Immature natural killer cell (primary cell): ENCODE measurements at regions not wholly inside any gene's neighbourhood (a gene's known extent, or its start where the extent isn't known, plus 50 kb on each side); places are given as distances from the start of the nearest gene placed in this dataset.

Experiments used
- DNase-seq, 3 donors: peaks; one replicate each; pipeline ENCODE4 v3.0.0; 2022; ENCODE audit warnings: mixed read lengths in 1 of 3
- H3K27ac Mint-ChIP-seq, 6 donors: one replicate each; pipeline ENCODE4 v1.8.0; 2020; ENCODE audit warnings: mixed read lengths in 6 of 6, mild to moderate bottlenecking in 5 of 6, inconsistent platforms in 4 of 6, moderate library complexity in 3 of 6
- H3K27me3 Mint-ChIP-seq, 3 donors: one replicate each; pipeline ENCODE4 v1.8.0; 2020 to 2021; ENCODE audit warnings: low read depth in 3 of 3, mild to moderate bottlenecking in 3 of 3, mixed read lengths in 3 of 3, moderate library complexity in 3 of 3, inconsistent platforms in 1 of 3
- H3K36me3 Mint-ChIP-seq, 3 donors: one replicate each; pipeline ENCODE4 v1.8.0; 2020; ENCODE audit warnings: mixed read lengths in 3 of 3, inconsistent platforms in 2 of 3, mild to moderate bottlenecking in 2 of 3
- H3K4me1 Mint-ChIP-seq, 2 donors: one replicate each; pipeline ENCODE4 v1.8.0; 2020; ENCODE audit warnings: inconsistent platforms in 2 of 2, mild to moderate bottlenecking in 2 of 2, mixed read lengths in 2 of 2, moderate library complexity in 1 of 2
- H3K4me3 Mint-ChIP-seq, 5 donors: one replicate each; pipeline ENCODE4 v1.8.0; 2020; ENCODE audit warnings: mild to moderate bottlenecking in 5 of 5, mixed read lengths in 5 of 5, inconsistent platforms in 3 of 5, moderate library complexity in 3 of 5
- H3K9me3 Mint-ChIP-seq, 6 donors: one replicate each; pipeline ENCODE4 v1.8.0; 2020; ENCODE audit warnings: mild to moderate bottlenecking in 6 of 6, mixed read lengths in 6 of 6, inconsistent platforms in 4 of 6, moderate library complexity in 3 of 6

- DNase-seq: no peak
- Mint-ChIP-seq H3K4me1 (no peaks in the 10 kb centered on the region), H3K27ac (no peak overlapping the region), H3K9me3 (peaks cover 16 to 53% (median 28%) of the 10 kb centered on the region in 6 donors), H3K27me3 (no peaks in the 10 kb centered on the region), H3K4me3 (no peak overlapping the region), H3K36me3 (no peaks in the 10 kb centered on the region)
These were observed 310.1 kb upstream of the SPOCK3 start for GRCh38 chr4:167544391-167544790.

GRCh38 chr4:167550021-167550420, 315.7 kb upstream of the SPOCK3 start:
- Mint-ChIP-seq H3K27ac (no peak overlapping the region), H3K36me3 (no peaks in the 10 kb centered on the region), H3K9me3 (peaks cover 17 to 62% (median 28%) of the 10 kb centered on the region in 6 donors), H3K27me3 (no peaks in the 10 kb centered on the region), H3K4me1 (no peaks in the 10 kb centered on the region), H3K4me3 (no peak overlapping the region)
- no peak for DNase-seq

- H3K4me1 Mint-ChIP-seq: no peaks in the 10 kb centered on the region
These were observed 321.2 kb upstream of the SPOCK3 start for GRCh38 chr4:167555338-167556022.

GRCh38 chr4:167578906-167579305, 344.6 kb upstream of the SPOCK3 start:
- Mint-ChIP-seq H3K27me3 (no peaks in the 10 kb centered on the region), H3K4me1 (no peaks in the 10 kb centered on the region), H3K27ac (no peak overlapping the region), H3K9me3 (peaks cover 0 to 55% (median 35%) of the 10 kb centered on the region in 6 donors), H3K36me3 (no peaks in the 10 kb centered on the region), H3K4me3 (no peak overlapping the region)
- DNase-seq: no peak

More at GRCh38 chr4:167555338-167556022, 321.2 kb upstream of the SPOCK3 start:
- Mint-ChIP-seq H3K27me3 (no peaks in the 10 kb centered on the region), H3K9me3 (peaks cover 6 to 46% (median 23%) of the 10 kb centered on the region in 6 donors), H3K4me3 (no peak overlapping the region), H3K27ac (no peak overlapping the region), H3K36me3 (no peaks in the 10 kb centered on the region)
- DNase-seq: no peak

- Mint-ChIP-seq H3K9me3 (peaks cover 2 to 42% (median 34%) of the 10 kb centered on the region in 6 donors), H3K4me3 (no peak overlapping the region), H3K27me3 (no peaks in the 10 kb centered on the region), H3K36me3 (no peaks in the 10 kb centered on the region), H3K4me1 (no peaks in the 10 kb centered on the region), H3K27ac (no peak overlapping the region)
- no peak for DNase-seq
These were observed 347.2 kb upstream of the SPOCK3 start for GRCh38 chr4:167581449-167581965.

- H3K4me1 Mint-ChIP-seq: no peaks in the 10 kb centered on the region
These were observed 353.1 kb upstream of the SPOCK3 start for GRCh38 chr4:167587361-167587760.

GRCh38 chr4:167595898-167596297, 361.6 kb upstream of the SPOCK3 start:
- no peaks in the 10 kb centered on the region for H3K4me1 Mint-ChIP-seq
- no peak overlapping the region for H3K4me3 Mint-ChIP-seq
- H3K27me3 Mint-ChIP-seq: peaks cover 0 to 2% (median 1%) of the 10 kb centered on the region in 3 donors
- H3K36me3 Mint-ChIP-seq: peaks cover 0 to 3% (median 0%) of the 10 kb centered on the region in 3 donors
- H3K27ac Mint-ChIP-seq: no peak overlapping the region
- no peak for DNase-seq
- H3K9me3 Mint-ChIP-seq: peaks cover 5 to 39% (median 11%) of the 10 kb centered on the region in 6 donors

More at GRCh38 chr4:167587361-167587760, 353.1 kb upstream of the SPOCK3 start:
- Mint-ChIP-seq H3K36me3 (no peaks in the 10 kb centered on the region), H3K4me3 (no peak overlapping the region), H3K27ac (no peak overlapping the region), H3K9me3 (peaks cover 4 to 52% (median 28%) of the 10 kb centered on the region in 6 donors), H3K27me3 (no peaks in the 10 kb centered on the region)
- no peak for DNase-seq

- no peak overlapping the region for H3K4me3 Mint-ChIP-seq
- H3K4me1 Mint-ChIP-seq: no peaks in the 10 kb centered on the region
- peaks cover 0 to 45% (median 11%) of the 10 kb centered on the region in 6 donors for H3K9me3 Mint-ChIP-seq
- no peak overlapping the region for H3K27ac Mint-ChIP-seq
- H3K36me3 Mint-ChIP-seq: peaks cover 0 to 3% (median 0%) of the 10 kb centered on the region in 3 donors
- peaks cover 0 to 1% (median 0%) of the 10 kb centered on the region in 3 donors for H3K27me3 Mint-ChIP-seq
- DNase-seq: no peak
These were observed 367.9 kb upstream of the SPOCK3 start for GRCh38 chr4:167602157-167602556.

- H3K9me3 Mint-ChIP-seq: peaks cover 4 to 43% (median 13%) of the 10 kb centered on the region in 6 donors
- peaks cover 0 to 1% (median 0%) of the 10 kb centered on the region in 3 donors for H3K27me3 Mint-ChIP-seq
- H3K27ac Mint-ChIP-seq: no peak overlapping the region
- H3K4me3 Mint-ChIP-seq: no peak overlapping the region
- H3K36me3 Mint-ChIP-seq: peaks cover 0 to 3% (median 0%) of the 10 kb centered on the region in 3 donors
- DNase-seq: no peak
- H3K4me1 Mint-ChIP-seq: no peaks in the 10 kb centered on the region
These were observed 372.3 kb upstream of the SPOCK3 start for GRCh38 chr4:167606551-167606950.

- Mint-ChIP-seq H3K36me3 (no peaks in the 10 kb centered on the region), H3K27ac (no peak overlapping the region), H3K27me3 (peaks cover 0 to 3% (median 0%) of the 10 kb centered on the region in 3 donors), H3K4me3 (no peak overlapping the region), H3K9me3 (peaks cover 0 to 33% (median 18%) of the 10 kb centered on the region in 6 donors), H3K4me1 (no peaks in the 10 kb centered on the region)
- no peak for DNase-seq
These were observed 379.1 kb upstream of the SPOCK3 start for GRCh38 chr4:167613381-167613780.

- H3K9me3 Mint-ChIP-seq: peaks cover 0 to 30% (median 16%) of the 10 kb centered on the region in 6 donors
- DNase-seq: no peak
These were observed 380.6 kb upstream of the SPOCK3 start for GRCh38 chr4:167614866-167615265.

GRCh38 chr4:167616476-167616875, 382.2 kb upstream of the SPOCK3 start:
- Mint-ChIP-seq H3K36me3 (no peaks in the 10 kb centered on the region), H3K27ac (no peak overlapping the region), H3K4me3 (no peak overlapping the region), H3K9me3 (peaks cover 2 to 31% (median 18%) of the 10 kb centered on the region in 6 donors), H3K27me3 (peaks cover 0 to 6% (median 0%) of the 10 kb centered on the region in 3 donors), H3K4me1 (no peaks in the 10 kb centered on the region)
- no peak for DNase-seq

More at GRCh38 chr4:167614866-167615265, 380.6 kb upstream of the SPOCK3 start:
- Mint-ChIP-seq H3K27ac (no peak overlapping the region), H3K36me3 (no peaks in the 10 kb centered on the region), H3K4me1 (no peaks in the 10 kb centered on the region), H3K27me3 (peaks cover 0 to 3% (median 0%) of the 10 kb centered on the region in 3 donors), H3K4me3 (no peak overlapping the region)

- H3K27me3 Mint-ChIP-seq: peaks cover 0 to 2% (median 0%) of the 10 kb centered on the region in 3 donors
- H3K4me1 Mint-ChIP-seq: no peaks in the 10 kb centered on the region
- no peak overlapping the region for H3K27ac Mint-ChIP-seq
- H3K9me3 Mint-ChIP-seq: peaks cover 3 to 40% (median 12%) of the 10 kb centered on the region in 6 donors
- no peak overlapping the region for H3K4me3 Mint-ChIP-seq
- no peak for DNase-seq
- H3K36me3 Mint-ChIP-seq: no peaks in the 10 kb centered on the region
These were observed 388.4 kb upstream of the SPOCK3 start for GRCh38 chr4:167622481-167623240.

GRCh38 chr4:167623241-167623572, 388.9 kb upstream of the SPOCK3 start:
- Mint-ChIP-seq H3K4me3 (no peak overlapping the region), H3K27ac (no peak overlapping the region), H3K36me3 (no peaks in the 10 kb centered on the region), H3K4me1 (no peaks in the 10 kb centered on the region), H3K9me3 (peaks cover 3 to 34% (median 11%) of the 10 kb centered on the region in 6 donors), H3K27me3 (peaks cover 0 to 2% (median 0%) of the 10 kb centered on the region in 3 donors)
- no peak for DNase-seq
